ENCODE measurements at regions not wholly inside any gene's neighbourhood (a gene's known extent, or its start where the extent isn't known, plus 50 kb on each side); places are given as distances from the start of the nearest gene placed in this dataset.

DNA sequence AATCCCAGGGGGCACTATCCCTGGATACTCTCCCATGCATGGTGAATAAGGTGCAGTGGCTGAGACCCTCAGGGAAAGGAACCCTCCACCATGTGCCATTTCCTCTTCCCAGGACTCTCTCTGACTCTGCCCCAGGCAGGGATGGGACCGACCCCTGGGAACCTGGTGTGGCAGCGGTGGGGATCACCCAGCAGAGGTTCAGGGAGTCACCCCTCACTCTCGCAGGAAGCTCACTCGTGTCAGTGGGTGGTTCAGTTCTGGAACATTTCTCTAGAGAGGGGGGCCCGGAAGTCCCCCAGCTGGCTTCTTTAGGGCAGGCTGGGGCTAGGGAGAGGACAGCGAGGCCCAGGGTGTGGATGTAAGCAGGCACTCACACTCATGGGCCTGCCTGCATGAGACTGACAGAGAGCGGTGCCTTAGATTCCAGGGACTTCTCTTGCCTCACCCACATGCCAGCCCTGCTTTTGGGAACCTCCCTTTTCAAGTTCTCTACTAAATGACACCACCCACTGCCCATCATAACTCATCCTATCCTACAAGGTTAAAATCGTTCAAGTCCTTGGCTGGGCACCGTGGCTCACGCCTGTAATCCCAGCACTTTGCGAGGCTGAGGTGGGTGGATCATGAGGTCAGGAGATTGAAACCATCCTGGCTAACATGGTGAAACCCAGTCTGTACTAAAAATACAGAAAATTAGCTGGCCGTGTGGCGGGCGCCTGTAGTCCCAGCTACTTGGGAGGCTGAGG lies 109.7 kb upstream of the SDK2 start:
- ChIA-PET POLR2A (no interaction called here), CTCF (interaction anchor here (2.2 kb wide), 1 partner anchor 88 kb away, joined by 7 read pairs; no protein-coding TSS in a partner anchor)
- H3K4me3 Mint-ChIP-seq: no peak overlapping the region
- H3K27me3 Mint-ChIP-seq (ENCODE audit: low read depth): peaks cover 10% of the 10 kb centered on the region
- no peaks in the 10 kb centered on the region for H3K9me3 Mint-ChIP-seq
- ATAC-seq: no peak
- no peaks in the 10 kb centered on the region for H3K36me3 Mint-ChIP-seq
- H3K27ac Mint-ChIP-seq: no peak overlapping the region
- DNase-seq (ENCODE audit: low spot score): no peak
- peaks cover 15% of the 10 kb centered on the region for H3K4me1 Mint-ChIP-seq
- TF ChIP-seq ZNF138 (CRISPR knock-in tag; conservative IDR thresholded peaks at IDR 0.05) (no peak), FOXP1 (CRISPR knock-in tag; IDR thresholded peaks at IDR 0.05; ENCODE audit: borderline replicate concordance) (no peak), ZBTB21 (CRISPR knock-in tag; IDR thresholded peaks at IDR 0.05; ENCODE audit: borderline replicate concordance) (no peak), IRF2 (CRISPR knock-in tag; IDR thresholded peaks at IDR 0.05; ENCODE audit: borderline replicate concordance, low read depth) (no peak), SMAD3 (CRISPR knock-in tag; IDR thresholded peaks at IDR 0.05; ENCODE audit: borderline replicate concordance) (no peak), MYBL2 (CRISPR knock-in tag; IDR thresholded peaks at IDR 0.05) (no peak), ZNF317 (CRISPR knock-in tag; IDR thresholded peaks at IDR 0.05; ENCODE audit: borderline replicate concordance, low read depth) (no peak)
- TF ChIP-seq, protein P1, sequence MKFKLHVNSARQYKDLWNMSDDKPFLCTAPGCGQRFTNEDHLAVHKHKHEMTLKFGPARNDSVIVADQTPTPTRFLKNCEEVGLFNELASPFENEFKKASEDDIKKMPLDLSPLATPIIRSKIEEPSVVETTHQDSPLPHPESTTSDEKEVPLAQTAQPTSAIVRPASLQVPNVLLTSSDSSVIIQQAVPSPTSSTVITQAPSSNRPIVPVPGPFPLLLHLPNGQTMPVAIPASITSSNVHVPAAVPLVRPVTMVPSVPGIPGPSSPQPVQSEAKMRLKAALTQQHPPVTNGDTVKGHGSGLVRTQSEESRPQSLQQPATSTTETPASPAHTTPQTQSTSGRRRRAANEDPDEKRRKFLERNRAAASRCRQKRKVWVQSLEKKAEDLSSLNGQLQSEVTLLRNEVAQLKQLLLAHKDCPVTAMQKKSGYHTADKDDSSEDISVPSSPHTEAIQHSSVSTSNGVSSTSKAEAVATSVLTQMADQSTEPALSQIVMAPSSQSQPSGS (CRISPR knock-in tag; IDR thresholded peaks at IDR 0.05; ENCODE audit: borderline replicate concordance, low read depth): no peak
- TF ChIP-seq, protein P2, sequence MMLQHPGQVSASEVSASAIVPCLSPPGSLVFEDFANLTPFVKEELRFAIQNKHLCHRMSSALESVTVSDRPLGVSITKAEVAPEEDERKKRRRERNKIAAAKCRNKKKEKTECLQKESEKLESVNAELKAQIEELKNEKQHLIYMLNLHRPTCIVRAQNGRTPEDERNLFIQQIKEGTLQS (CRISPR knock-in tag; conservative IDR thresholded peaks at IDR 0.05): no peak
- TF ChIP-seq, protein P3, sequence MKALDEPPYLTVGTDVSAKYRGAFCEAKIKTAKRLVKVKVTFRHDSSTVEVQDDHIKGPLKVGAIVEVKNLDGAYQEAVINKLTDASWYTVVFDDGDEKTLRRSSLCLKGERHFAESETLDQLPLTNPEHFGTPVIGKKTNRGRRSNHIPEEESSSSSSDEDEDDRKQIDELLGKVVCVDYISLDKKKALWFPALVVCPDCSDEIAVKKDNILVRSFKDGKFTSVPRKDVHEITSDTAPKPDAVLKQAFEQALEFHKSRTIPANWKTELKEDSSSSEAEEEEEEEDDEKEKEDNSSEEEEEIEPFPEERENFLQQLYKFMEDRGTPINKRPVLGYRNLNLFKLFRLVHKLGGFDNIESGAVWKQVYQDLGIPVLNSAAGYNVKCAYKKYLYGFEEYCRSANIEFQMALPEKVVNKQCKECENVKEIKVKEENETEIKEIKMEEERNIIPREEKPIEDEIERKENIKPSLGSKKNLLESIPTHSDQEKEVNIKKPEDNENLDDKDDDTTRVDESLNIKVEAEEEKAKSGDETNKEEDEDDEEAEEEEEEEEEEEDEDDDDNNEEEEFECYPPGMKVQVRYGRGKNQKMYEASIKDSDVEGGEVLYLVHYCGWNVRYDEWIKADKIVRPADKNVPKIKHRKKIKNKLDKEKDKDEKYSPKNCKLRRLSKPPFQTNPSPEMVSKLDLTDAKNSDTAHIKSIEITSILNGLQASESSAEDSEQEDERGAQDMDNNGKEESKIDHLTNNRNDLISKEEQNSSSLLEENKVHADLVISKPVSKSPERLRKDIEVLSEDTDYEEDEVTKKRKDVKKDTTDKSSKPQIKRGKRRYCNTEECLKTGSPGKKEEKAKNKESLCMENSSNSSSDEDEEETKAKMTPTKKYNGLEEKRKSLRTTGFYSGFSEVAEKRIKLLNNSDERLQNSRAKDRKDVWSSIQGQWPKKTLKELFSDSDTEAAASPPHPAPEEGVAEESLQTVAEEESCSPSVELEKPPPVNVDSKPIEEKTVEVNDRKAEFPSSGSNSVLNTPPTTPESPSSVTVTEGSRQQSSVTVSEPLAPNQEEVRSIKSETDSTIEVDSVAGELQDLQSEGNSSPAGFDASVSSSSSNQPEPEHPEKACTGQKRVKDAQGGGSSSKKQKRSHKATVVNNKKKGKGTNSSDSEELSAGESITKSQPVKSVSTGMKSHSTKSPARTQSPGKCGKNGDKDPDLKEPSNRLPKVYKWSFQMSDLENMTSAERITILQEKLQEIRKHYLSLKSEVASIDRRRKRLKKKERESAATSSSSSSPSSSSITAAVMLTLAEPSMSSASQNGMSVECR (CRISPR knock-in tag; IDR thresholded peaks at IDR 0.05; ENCODE audit: borderline replicate concordance): no peak
- TF ChIP-seq, protein P4, sequence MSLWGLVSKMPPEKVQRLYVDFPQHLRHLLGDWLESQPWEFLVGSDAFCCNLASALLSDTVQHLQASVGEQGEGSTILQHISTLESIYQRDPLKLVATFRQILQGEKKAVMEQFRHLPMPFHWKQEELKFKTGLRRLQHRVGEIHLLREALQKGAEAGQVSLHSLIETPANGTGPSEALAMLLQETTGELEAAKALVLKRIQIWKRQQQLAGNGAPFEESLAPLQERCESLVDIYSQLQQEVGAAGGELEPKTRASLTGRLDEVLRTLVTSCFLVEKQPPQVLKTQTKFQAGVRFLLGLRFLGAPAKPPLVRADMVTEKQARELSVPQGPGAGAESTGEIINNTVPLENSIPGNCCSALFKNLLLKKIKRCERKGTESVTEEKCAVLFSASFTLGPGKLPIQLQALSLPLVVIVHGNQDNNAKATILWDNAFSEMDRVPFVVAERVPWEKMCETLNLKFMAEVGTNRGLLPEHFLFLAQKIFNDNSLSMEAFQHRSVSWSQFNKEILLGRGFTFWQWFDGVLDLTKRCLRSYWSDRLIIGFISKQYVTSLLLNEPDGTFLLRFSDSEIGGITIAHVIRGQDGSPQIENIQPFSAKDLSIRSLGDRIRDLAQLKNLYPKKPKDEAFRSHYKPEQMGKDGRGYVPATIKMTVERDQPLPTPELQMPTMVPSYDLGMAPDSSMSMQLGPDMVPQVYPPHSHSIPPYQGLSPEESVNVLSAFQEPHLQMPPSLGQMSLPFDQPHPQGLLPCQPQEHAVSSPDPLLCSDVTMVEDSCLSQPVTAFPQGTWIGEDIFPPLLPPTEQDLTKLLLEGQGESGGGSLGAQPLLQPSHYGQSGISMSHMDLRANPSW (CRISPR knock-in tag; conservative IDR thresholded peaks at IDR 0.05; ENCODE audit: low read depth): no peak
- TF ChIP-seq, protein P5, sequence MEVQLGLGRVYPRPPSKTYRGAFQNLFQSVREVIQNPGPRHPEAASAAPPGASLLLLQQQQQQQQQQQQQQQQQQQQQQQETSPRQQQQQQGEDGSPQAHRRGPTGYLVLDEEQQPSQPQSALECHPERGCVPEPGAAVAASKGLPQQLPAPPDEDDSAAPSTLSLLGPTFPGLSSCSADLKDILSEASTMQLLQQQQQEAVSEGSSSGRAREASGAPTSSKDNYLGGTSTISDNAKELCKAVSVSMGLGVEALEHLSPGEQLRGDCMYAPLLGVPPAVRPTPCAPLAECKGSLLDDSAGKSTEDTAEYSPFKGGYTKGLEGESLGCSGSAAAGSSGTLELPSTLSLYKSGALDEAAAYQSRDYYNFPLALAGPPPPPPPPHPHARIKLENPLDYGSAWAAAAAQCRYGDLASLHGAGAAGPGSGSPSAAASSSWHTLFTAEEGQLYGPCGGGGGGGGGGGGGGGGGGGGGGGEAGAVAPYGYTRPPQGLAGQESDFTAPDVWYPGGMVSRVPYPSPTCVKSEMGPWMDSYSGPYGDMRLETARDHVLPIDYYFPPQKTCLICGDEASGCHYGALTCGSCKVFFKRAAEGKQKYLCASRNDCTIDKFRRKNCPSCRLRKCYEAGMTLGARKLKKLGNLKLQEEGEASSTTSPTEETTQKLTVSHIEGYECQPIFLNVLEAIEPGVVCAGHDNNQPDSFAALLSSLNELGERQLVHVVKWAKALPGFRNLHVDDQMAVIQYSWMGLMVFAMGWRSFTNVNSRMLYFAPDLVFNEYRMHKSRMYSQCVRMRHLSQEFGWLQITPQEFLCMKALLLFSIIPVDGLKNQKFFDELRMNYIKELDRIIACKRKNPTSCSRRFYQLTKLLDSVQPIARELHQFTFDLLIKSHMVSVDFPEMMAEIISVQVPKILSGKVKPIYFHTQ (CRISPR knock-in tag; IDR thresholded peaks at IDR 0.05): no peak
- TF ChIP-seq, protein P6, sequence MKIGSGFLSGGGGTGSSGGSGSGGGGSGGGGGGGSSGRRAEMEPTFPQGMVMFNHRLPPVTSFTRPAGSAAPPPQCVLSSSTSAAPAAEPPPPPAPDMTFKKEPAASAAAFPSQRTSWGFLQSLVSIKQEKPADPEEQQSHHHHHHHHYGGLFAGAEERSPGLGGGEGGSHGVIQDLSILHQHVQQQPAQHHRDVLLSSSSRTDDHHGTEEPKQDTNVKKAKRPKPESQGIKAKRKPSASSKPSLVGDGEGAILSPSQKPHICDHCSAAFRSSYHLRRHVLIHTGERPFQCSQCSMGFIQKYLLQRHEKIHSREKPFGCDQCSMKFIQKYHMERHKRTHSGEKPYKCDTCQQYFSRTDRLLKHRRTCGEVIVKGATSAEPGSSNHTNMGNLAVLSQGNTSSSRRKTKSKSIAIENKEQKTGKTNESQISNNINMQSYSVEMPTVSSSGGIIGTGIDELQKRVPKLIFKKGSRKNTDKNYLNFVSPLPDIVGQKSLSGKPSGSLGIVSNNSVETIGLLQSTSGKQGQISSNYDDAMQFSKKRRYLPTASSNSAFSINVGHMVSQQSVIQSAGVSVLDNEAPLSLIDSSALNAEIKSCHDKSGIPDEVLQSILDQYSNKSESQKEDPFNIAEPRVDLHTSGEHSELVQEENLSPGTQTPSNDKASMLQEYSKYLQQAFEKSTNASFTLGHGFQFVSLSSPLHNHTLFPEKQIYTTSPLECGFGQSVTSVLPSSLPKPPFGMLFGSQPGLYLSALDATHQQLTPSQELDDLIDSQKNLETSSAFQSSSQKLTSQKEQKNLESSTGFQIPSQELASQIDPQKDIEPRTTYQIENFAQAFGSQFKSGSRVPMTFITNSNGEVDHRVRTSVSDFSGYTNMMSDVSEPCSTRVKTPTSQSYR (CRISPR knock-in tag; IDR thresholded peaks at IDR 0.05): no peak
- TF ChIP-seq, protein P7, sequence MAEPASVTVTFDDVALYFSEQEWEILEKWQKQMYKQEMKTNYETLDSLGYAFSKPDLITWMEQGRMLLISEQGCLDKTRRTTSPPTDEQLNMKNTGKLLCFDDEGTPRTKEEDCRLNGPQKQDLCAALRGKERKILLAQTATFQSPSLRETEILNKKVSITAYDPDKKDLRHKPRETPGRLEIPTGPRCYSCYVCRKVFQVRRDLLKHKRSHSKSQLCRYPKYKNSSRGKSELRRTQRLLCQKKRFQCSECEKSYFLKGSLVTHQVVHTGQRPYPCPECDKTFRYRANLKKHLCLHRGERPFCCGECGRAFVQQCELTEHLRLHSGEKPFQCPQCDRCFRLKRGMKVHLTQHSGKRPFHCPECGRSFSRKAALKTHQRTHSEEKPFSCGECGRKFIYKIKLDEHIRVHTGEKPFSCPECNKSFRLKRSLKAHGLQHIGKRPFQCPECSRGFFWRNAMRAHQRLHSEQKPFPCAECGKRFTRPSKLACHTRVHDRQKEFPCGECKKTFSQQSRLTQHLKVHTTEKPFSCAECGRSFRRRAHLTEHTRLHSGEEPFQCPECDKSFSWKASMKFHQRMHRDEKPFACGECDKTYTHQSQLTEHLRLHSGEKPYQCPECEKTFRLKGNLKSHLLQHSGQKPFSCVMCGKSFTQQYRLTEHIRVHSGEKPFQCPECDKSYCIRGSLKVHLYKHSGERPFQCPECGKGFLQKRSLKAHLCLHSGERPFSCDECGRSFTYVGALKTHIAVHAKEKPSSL (CRISPR knock-in tag; conservative IDR thresholded peaks at IDR 0.05): no peak
